ENCODE measurements at regions not wholly inside any gene's neighbourhood (a gene's known extent, or its start where the extent isn't known, plus 50 kb on each side); places are given as distances from the start of the nearest gene placed in this dataset.

DNA sequence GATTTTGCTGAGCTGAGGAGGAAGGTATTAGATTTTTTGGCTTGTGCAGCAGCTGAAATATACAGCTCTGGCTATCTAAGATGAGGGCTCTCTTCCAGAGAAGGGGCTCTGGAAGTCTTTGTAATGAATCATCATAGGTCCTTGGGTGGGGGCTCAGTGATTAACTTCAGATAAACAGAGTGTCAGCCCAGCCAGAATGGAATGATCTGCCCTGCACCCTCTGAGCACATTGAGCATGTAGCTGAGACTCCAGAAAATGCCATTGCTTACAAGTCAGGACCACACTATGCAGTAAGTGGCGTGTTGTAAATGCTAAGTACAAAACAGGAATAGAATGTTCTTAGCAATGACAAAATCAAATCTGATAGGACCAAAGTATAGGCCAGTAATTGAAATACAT lies 836.0 kb downstream of the PDHA2 start:
- no peak overlapping the region for H3K23ac ChIP-seq (ENCODE audit: low read depth, low read length)
- dilution Hi-C loops (cut with HindIII; ENCODE audit: low sequenced_read_pairs, unreplicated experiment) (no loop called here), in situ Hi-C loops (cut with MboI; ENCODE audit: low sequenced_read_pairs) (no loop called here), intact Hi-C loops (cut with micrococcal nuclease) (no loop called here)
- no peak overlapping the region for H3K4me2 ChIP-seq (ENCODE audit: low read depth, low read length)
- no peaks in the 10 kb centered on the region for H3K27me3 ChIP-seq (ENCODE audit: control insufficient read depth, insufficient read depth, low read length)
- H3K79me1 ChIP-seq (ENCODE audit: low read depth in 1 of 2, low read length in 2 of 2): no peaks in the 10 kb centered on the region
- peaks cover 2% of the 10 kb centered on the region; the same call in 1 of the 2 replicates for H3K9me3 ChIP-seq (ENCODE audit: control insufficient read depth, insufficient read depth, low read length)
- H3K4me1 ChIP-seq (ENCODE audit: control insufficient read depth, insufficient read depth, low read length): no peaks in the 10 kb centered on the region
- H3K18ac ChIP-seq (ENCODE audit: low read depth, low read length): no peak overlapping the region
- H2AK5ac ChIP-seq (ENCODE audit: low read depth, low read length): no peak overlapping the region
- H3K9me1 ChIP-seq (ENCODE audit: insufficient read depth, low read length): no peaks in the 10 kb centered on the region
- no peak overlapping the region for H2BK5ac ChIP-seq (ENCODE audit: low read depth, low read length, poor library complexity, severe bottlenecking)
- BruUV-seq (replicated peaks): no TSS peak
- POLR2A ChIA-PET (ENCODE audit: unreplicated experiment): no interaction called here
- H4K8ac ChIP-seq (ENCODE audit: low read depth in 2 of 2, low read length in 2 of 2): no peak overlapping the region
- H2BK120ac ChIP-seq (ENCODE audit: low read depth, low read length): no peak overlapping the region
- H3K56ac ChIP-seq (ENCODE audit: extremely low read depth, insufficient read depth, low read length): no peak overlapping the region
- CTCF ChIA-PET: no interaction called here
- no peak overlapping the region for H3K27ac ChIP-seq (ENCODE audit: insufficient read depth, low read length)
- no peak overlapping the region for H4K91ac ChIP-seq (ENCODE audit: insufficient read depth, low read depth, low read length)
- ATAC-seq (ENCODE audit: low read depth) (no peak), DNase-seq (no peak)
- no peak overlapping the region for H2AK9ac ChIP-seq (replicated peaks; ENCODE audit: low read depth, low read length, poor library complexity)
- H3K9ac ChIP-seq (ENCODE audit: low read depth, low read length): no peak overlapping the region
- no peak overlapping the region for H3K14ac ChIP-seq (replicated peaks; ENCODE audit: low read depth, low read length)
- no CpG with 5 or more reads among the region's 1 CpG for WGBS, 2 experiments (ENCODE audit: extremely low coverage in 2 of 2, insufficient read length in 1 of 2)
- no peak overlapping the region for H2AFZ ChIP-seq (replicated peaks; ENCODE audit: low read length, poor library complexity)
- no peak overlapping the region for H2BK20ac ChIP-seq (ENCODE audit: low read depth, low read length)
- H4K5ac ChIP-seq (ENCODE audit: low read depth, low read length): no peak overlapping the region
- no peak overlapping the region for H3K4ac ChIP-seq (ENCODE audit: low read depth, low read length)
- H4K20me1 ChIP-seq (ENCODE audit: insufficient read depth, low read length): no peaks in the 10 kb centered on the region
- no peaks in the 10 kb centered on the region for H3K36me3 ChIP-seq (ENCODE audit: control insufficient read depth, insufficient read depth, low read length)
- H2BK15ac ChIP-seq (ENCODE audit: low read depth, low read length): no peak overlapping the region
- TF ChIP-seq CEBPB (IDR thresholded peaks at IDR 0.05; ENCODE audit: low read depth, low read length) (no peak), SMC3 (IDR thresholded peaks at IDR 0.05; ENCODE audit: low read depth, low read length) (no peak), RAD21 (IDR thresholded peaks at IDR 0.05; ENCODE audit: low read length) (no peak), ELK1 (IDR thresholded peaks at IDR 0.05; ENCODE audit: borderline replicate concordance, low read depth, low read length) (no peak), CTCF (conservative IDR thresholded peaks at IDR 0.05; ENCODE audit: low read depth, low read length) (no peak), MAZ (IDR thresholded peaks at IDR 0.05; ENCODE audit: borderline replicate concordance, low read depth, low read length) (no peak), MXI1 (IDR thresholded peaks at IDR 0.05; ENCODE audit: borderline replicate concordance, low read depth, low read length) (no peak), POLR2A (IDR thresholded peaks at IDR 0.05; ENCODE audit: low read depth, low read length) (no peak), MAFK (IDR thresholded peaks at IDR 0.05; ENCODE audit: low read depth, low read length) (no peak), BHLHE40 (IDR thresholded peaks at IDR 0.05; ENCODE audit: low read depth, low read length) (no peak)
- H3K4me3 ChIP-seq (ENCODE audit: insufficient read depth, low read depth, low read length): no peak overlapping the region
